BJ (cell line): ENCODE measurements at regions not wholly inside any gene's neighbourhood (a gene's known extent, or its start where the extent isn't known, plus 50 kb on each side); places are given as distances from the start of the nearest gene placed in this dataset.

Experiments
- CTCF ChIA-PET: fragments of 350-600 bp; formaldehyde crosslinking; extraction: SDS; loops from one replicate; lab custom pipeline; 2021; ENCODE audit warnings: antibody characterized with exemption, inconsistent platforms; lab: Yijun Ruan, JAX
- POLR2A ChIA-PET: fragments of 300-600 bp; sonication (Branson Sonifier 250); formaldehyde crosslinking; extraction: SDS; loops from one replicate; lab custom pipeline; 2021; ENCODE audit warnings: antibody characterized with exemption; lab: Charles Lee
- DNase-seq: peaks from one replicate; pipeline ENCODE4 v3.0.0-alpha.2; 2011; ENCODE audit warnings: low read depth
- H3K27me3 ChIP-seq: 2 replicates; pipeline ENCODE4 v1.6.0; 2011; ENCODE audit warnings: low read length; ENCODE audit not compliant: control insufficient read depth, insufficient read depth
- H3K36me3 ChIP-seq: 2 replicates; pipeline ENCODE4 v1.5.1; 2011; ENCODE audit warnings: low read length; ENCODE audit not compliant: control insufficient read depth, insufficient read depth
- H3K4me3 ChIP-seq: 2 replicates; pipeline ENCODE4 v1.5.1; 2011; ENCODE audit warnings: low read depth, mild to moderate bottlenecking, control low read depth, low read length
- TF ChIP-seq, protein P1 (sequence below): IDR thresholded peaks from 2 replicates; pipeline ENCODE4 v1.5.1; 2011; ENCODE audit warnings: low read depth, mild to moderate bottlenecking, control low read depth, inconsistent platforms, low read length, moderate library complexity; ENCODE audit not compliant: insufficient read depth

DNA sequence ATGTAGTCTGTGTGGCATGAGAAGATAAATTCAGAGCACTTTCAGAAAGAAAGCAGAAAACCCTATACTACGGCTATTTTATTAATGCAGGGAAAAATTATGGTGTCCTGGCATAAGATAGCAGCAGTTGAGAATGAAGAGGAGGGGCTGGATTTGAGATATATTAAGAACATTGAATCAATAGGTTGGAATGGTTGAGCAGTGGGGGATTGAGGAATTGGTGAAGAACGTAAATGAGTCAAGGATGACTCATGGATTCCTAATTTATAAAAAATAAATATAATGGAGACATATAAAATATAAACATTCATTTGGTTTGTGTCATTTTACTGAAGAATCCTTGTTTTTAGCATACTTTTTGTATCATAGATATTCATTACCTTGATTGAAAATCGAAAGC, 234.3 kb upstream of the ADAMTS5 start:
- no peak overlapping the region for H3K4me3 ChIP-seq
- no peaks in the 10 kb centered on the region for H3K36me3 ChIP-seq
- TF ChIP-seq, protein P1, sequence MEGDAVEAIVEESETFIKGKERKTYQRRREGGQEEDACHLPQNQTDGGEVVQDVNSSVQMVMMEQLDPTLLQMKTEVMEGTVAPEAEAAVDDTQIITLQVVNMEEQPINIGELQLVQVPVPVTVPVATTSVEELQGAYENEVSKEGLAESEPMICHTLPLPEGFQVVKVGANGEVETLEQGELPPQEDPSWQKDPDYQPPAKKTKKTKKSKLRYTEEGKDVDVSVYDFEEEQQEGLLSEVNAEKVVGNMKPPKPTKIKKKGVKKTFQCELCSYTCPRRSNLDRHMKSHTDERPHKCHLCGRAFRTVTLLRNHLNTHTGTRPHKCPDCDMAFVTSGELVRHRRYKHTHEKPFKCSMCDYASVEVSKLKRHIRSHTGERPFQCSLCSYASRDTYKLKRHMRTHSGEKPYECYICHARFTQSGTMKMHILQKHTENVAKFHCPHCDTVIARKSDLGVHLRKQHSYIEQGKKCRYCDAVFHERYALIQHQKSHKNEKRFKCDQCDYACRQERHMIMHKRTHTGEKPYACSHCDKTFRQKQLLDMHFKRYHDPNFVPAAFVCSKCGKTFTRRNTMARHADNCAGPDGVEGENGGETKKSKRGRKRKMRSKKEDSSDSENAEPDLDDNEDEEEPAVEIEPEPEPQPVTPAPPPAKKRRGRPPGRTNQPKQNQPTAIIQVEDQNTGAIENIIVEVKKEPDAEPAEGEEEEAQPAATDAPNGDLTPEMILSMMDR: no peak
- DNase-seq: no peak
- H3K27me3 ChIP-seq: no peaks in the 10 kb centered on the region
- POLR2A ChIA-PET: no interaction called here
- CTCF ChIA-PET: interaction anchor here (1.4 kb wide), 1 partner anchor 10 kb away, joined by 4 read pairs; no protein-coding TSS in a partner anchor

DNA sequence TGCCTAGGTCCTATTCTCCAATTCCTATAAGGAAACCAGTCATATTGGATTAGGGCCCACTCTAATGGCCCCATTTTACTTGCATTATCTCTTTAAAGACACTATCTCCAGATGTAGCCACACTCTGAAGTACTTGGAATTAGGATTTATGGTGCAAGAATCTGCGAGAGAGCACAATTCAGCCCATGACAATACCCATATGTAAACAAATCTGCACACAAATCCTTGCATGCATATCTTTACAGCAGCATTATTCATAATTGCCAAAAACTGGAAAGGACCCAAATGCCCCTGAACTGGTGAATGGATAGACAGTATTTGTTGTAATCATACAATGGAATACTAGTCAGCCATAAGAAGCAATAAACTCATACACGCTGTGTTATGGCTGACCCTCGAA, 229.8 kb upstream of the ADAMTS5 start:
- DNase-seq: no peak
- no peak overlapping the region for H3K4me3 ChIP-seq
- ChIA-PET CTCF (no interaction called here), POLR2A (no interaction called here)
- TF ChIP-seq, protein P1: no peak
- H3K27me3 ChIP-seq: no peaks in the 10 kb centered on the region
- H3K36me3 ChIP-seq: no peaks in the 10 kb centered on the region

DNA sequence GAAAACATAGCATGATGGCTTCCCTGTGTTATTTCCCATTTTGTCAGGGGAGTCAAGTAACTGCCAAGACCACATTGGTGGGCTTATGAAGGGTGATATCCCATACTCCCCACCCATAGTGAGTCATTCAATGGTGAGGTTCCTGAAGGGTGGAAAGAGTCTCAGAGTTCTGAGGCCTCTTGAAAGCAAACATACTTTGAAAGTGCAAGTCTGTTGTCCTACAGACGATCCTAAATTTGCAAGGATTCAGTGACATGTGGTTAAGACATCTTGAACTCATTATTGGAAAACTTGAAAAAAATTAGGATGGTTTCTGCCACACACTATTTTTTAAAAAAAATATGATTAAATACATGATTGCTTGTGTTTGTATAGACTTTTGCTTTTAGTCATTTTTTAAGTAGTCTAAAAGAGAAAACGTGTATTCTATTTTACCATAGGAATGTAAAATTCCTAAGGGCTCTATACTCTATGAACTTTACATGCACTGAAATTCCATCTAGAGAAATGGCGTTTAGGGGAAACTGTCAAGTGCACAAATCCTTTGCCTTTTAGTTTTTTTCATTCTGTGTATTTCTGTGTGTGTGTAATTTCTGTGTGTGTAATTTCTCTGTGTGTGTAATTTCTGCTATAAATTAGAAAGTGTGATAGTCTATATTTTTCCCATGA, 225.5 kb upstream of the ADAMTS5 start:
- Histone ChIP-seq H3K4me3 (no peak overlapping the region), H3K36me3 (no peaks in the 10 kb centered on the region), H3K27me3 (no peaks in the 10 kb centered on the region)
- CTCF ChIA-PET: no interaction called here
- TF ChIP-seq, protein P1: no peak
- DNase-seq: no peak
- POLR2A ChIA-PET: no interaction called here

DNA sequence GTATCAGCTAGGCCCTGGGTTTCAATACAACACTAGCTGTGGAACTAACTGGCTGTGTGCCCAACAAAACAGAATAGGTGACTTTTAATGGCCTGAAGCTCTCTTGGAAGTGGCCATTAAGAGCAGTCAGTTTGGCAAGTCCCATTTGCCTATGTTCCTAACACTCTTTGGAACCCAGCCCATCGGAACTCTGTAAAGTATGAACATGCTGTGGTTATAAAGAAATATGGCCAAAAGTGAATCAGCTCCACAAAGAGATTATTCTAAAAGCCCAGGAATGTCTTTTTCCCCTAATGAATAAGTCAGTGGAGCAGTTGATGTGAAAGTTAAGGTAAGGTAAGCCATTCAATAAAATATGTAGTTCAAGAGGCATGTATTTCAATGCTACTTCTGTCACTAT, 223.7 kb upstream of the ADAMTS5 start:
- DNase-seq: peak; percentile 23
- Histone ChIP-seq H3K36me3 (no peaks in the 10 kb centered on the region), H3K27me3 (no peaks in the 10 kb centered on the region), H3K4me3 (no peak overlapping the region)
- CTCF ChIA-PET: interaction anchor here (1.0 kb wide), 1 partner anchor 10 kb away, joined by 4 read pairs; no protein-coding TSS in a partner anchor
- POLR2A ChIA-PET: interaction anchor here (0.6 kb wide), 1 partner anchor 225 kb away, joined by 3 read pairs; no protein-coding TSS in a partner anchor
- TF ChIP-seq, protein P1: no peak

DNA sequence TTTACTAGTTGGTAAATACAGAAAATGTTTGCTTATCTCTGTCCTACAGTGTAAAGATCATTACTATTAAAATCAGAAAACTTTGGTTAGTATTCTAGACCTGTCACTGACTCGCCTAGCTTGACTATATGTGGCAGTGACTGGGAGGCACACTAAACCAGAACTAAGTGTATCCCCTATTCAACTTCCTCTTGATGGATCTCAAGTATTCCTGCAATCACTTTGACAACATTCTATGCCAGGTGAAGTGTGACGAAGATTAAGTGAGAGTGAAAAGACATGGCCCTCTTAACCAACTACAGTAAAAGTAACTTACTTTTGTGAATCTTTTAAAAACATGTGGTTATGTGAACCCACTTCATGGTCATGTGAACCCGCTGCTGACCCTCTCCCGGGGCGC, 223.0 kb upstream of the ADAMTS5 start:
- Histone ChIP-seq H3K36me3 (no peaks in the 10 kb centered on the region), H3K4me3 (no peak overlapping the region), H3K27me3 (no peaks in the 10 kb centered on the region)
- POLR2A ChIA-PET: no interaction called here
- TF ChIP-seq, protein P1: no peak
- CTCF ChIA-PET: no interaction called here
- no peak for DNase-seq
